HG02610 (cell line): ENCODE measurements at regions not wholly inside any gene's neighbourhood (a gene's known extent, or its start where the extent isn't known, plus 50 kb on each side); places are given as distances from the start of the nearest gene placed in this dataset.
"Not testable (repeated sequence)": the region's sequence is repeated elsewhere in the genome, so short reads cannot be mapped to it uniquely, and the experiment has no call there.

Experiments used
- ATAC-seq: cut with Tn5 transposase; IDR thresholded peaks from one replicate; pipeline ENCODE4 v1.9.1; 2021; ENCODE audit warnings: mild to moderate bottlenecking, moderate library complexity; ENCODE audit not compliant: unreplicated experiment

GRCh38 chr4:184965230-184966050 lies 52.9 kb upstream of the HELT start:
- ATAC-seq, result not testable (repeated sequence)

DNA sequence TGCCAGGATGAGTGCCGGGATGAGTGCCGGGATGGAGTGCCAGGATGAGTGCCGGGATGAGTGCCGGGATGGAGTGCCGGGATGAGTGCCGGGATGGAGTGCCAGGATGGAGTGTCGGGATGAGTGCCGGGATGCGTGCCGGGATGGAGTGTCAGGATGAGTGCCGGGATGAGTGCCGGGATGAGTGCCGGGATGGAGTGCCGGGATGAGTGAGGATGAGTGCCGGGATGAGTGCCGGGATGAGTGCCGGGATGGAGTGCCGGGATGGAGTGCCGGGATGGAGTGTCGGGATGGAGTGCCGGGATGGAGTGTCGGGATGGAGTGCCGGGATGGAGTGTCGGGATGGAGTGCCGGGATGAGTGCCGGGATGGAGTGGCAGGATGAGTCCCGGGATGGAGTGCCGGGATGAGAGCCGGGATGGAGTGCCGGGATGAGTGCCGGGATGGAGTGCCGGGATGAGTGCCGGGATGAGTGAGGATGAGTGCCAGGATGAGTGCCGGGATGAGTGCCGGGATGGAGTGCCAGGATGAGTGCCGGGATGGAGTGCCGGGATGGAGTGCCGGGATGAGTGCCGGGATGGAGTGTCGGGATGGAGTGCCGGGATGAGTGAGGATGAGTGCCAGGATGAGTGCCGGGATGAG lies 52.1 kb upstream of the HELT start:
- not testable (repeated sequence) for ATAC-seq

- ATAC-seq, result not testable (repeated sequence)
Measured at GRCh38 chr4:184967699-184968098, 50.6 kb upstream of the HELT start.

DNA sequence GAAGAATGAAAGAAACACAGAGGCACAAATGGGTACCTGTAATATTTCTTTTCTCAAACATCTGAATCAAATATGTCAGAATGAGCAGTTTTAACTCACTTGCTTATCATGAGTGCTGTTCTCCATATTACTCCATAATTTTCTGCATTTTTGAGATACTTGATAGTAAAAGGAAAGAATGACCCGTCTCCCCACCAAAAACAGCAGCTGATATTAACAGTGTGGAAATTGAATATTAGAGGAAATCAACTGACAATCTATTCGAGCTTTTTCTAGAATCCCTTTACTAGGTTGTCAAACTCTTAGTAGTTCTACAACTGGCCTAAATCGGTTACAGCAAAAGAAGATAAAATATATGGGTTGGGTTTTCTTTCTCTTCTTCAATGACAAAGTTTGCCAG lies 49.9 kb upstream of the HELT start:
- ATAC-seq, result no peak
